ENCODE measurements at regions not wholly inside any gene's neighbourhood (a gene's known extent, or its start where the extent isn't known, plus 50 kb on each side); places are given as distances from the start of the nearest gene placed in this dataset.
"Not testable (repeated sequence)": the region's sequence is repeated elsewhere in the genome, so short reads cannot be mapped to it uniquely, and the experiment has no call there.

- no peak for DNase-seq (ENCODE audit: insufficient read length, low spot score)
- FAIRE-seq = no peak
- no peak for TF ChIP-seq CTCF (IDR thresholded peaks at IDR 0.05; ENCODE audit: insufficient read depth, missing control alignments)
Observed at GRCh38 chr21:15291621-15292266, 226.9 kb upstream of the NRIP1 start.

- DNase-seq (ENCODE audit: insufficient read length, low spot score) (no peak), FAIRE-seq (no peak)
- no peak for TF ChIP-seq CTCF (IDR thresholded peaks at IDR 0.05; ENCODE audit: insufficient read depth, missing control alignments)
Observed at GRCh38 chr21:15293240-15293639, 228.4 kb upstream of the NRIP1 start.

GRCh38 chr21:15295875-15296274, 231.1 kb upstream of the NRIP1 start:
- DNase-seq (ENCODE audit: insufficient read length, low spot score) (no peak), FAIRE-seq (no peak)
- no peak for TF ChIP-seq CTCF (IDR thresholded peaks at IDR 0.05; ENCODE audit: insufficient read depth, missing control alignments)

GRCh38 chr21:15297824-15298223, 233.0 kb upstream of the NRIP1 start:
- no peak for TF ChIP-seq CTCF (IDR thresholded peaks at IDR 0.05; ENCODE audit: insufficient read depth, missing control alignments)
- FAIRE-seq = no peak

GRCh38 chr21:15298306-15298705, 233.5 kb upstream of the NRIP1 start:
- FAIRE-seq = no peak
- no peak for TF ChIP-seq CTCF (IDR thresholded peaks at IDR 0.05; ENCODE audit: insufficient read depth, missing control alignments)
- no peak for DNase-seq (ENCODE audit: insufficient read length, low spot score)

More at GRCh38 chr21:15297824-15298223, 233.0 kb upstream of the NRIP1 start:
- DNase-seq (ENCODE audit: insufficient read length, low spot score) = no peak

- not testable (repeated sequence) for DNase-seq (ENCODE audit: insufficient read length, low spot score); FAIRE-seq
Observed at GRCh38 chr21:15298755-15299154, 234.0 kb upstream of the NRIP1 start.

- DNase-seq (ENCODE audit: insufficient read length, low spot score) (no peak), FAIRE-seq (no peak)
- no peak for TF ChIP-seq CTCF (IDR thresholded peaks at IDR 0.05; ENCODE audit: insufficient read depth, missing control alignments)
Observed at GRCh38 chr21:15300131-15300530, 235.3 kb upstream of the NRIP1 start.

GRCh38 chr21:15301014-15301413, 236.2 kb upstream of the NRIP1 start:
- DNase-seq (ENCODE audit: insufficient read length, low spot score) (no peak), FAIRE-seq (no peak)
- TF ChIP-seq CTCF (IDR thresholded peaks at IDR 0.05; ENCODE audit: insufficient read depth, missing control alignments) = no peak

All from D721Med (cell line).